K562 (cell line): ENCODE measurements at regions not wholly inside any gene's neighbourhood (a gene's known extent, or its start where the extent isn't known, plus 50 kb on each side); places are given as distances from the start of the nearest gene placed in this dataset.

Source experiments
- ATAC-seq: fragments of 200-7000 bp; cut with Tn5 transposase; 3 replicates; pipeline ENCODE4 v1.9.1; 2020; ENCODE audit warnings: moderate library complexity
- BruUV-seq: library from RNA; stranded (reverse); fragments of 400-500 nt; replicated peaks from 2 replicates; lab custom pipeline; 2021; lab: Mats Ljungman, UMichigan
- CTCF ChIA-PET: fragments of 300-600 bp; formaldehyde crosslinking; extraction: SDS; loops from one replicate; lab custom pipeline; 2021; ENCODE audit warnings: low intra/inter-chr PET ratio; lab: Yijun Ruan, JAX
- POLR2A ChIA-PET: fragments of 300-600, 350-650 bp; sonication (Branson Sonifier 250); formaldehyde crosslinking; extraction: SDS; loops from one replicate; lab custom pipeline; 2021; ENCODE audit warnings: antibody characterized with exemption, inconsistent platforms; lab: Yijun Ruan, JAX
- DNase-seq, 4 experiments: peaks; one replicate each; pipeline versions ENCODE4 v3.0.0 to v3.0.0-alpha.2; 2011 to 2018; ENCODE audit warnings: low spot score in 3 of 4, mixed read lengths in 3 of 4; ENCODE audit errors: extremely low read depth in 1 of 4
- FAIRE-seq: peaks from 2 replicates; lab custom pipeline; 2011; peaks lifted over from hg19 to GRCh38; lab: Jason Lieb, UNC
- H2AFZ ChIP-seq: 2 replicates; pipeline ENCODE4 v1.6.0; 2011; ENCODE audit warnings: low read depth, low read length, control low read depth, inconsistent platforms
- H3K27ac ChIP-seq: fragments of 200-600 bp; 3 replicates; pipeline ENCODE4 v1.8.0; 2011; ENCODE audit warnings: low read depth, mild to moderate bottlenecking, control low read depth, inconsistent platforms, low read length, moderate library complexity, mixed read lengths; ENCODE audit errors: extremely low read depth
- H3K27me3 ChIP-seq, 2 experiments: fragments of 300-600 bp in 1 of 2; 2 replicates in 1 of 2; 3 replicates in 1 of 2; pipeline versions ENCODE4 v1.6.0 to v1.8.0; 2011; ENCODE audit warnings: inconsistent platforms in 2 of 2, low read length in 2 of 2, mild to moderate bottlenecking in 1 of 2, mixed read lengths in 1 of 2, moderate library complexity in 1 of 2; ENCODE audit not compliant: control insufficient read depth in 2 of 2, insufficient read depth in 2 of 2
- H3K36me3 ChIP-seq: fragments of 300-600 bp; 3 replicates; pipeline ENCODE4 v1.8.0; 2011; ENCODE audit warnings: mild to moderate bottlenecking, low read length, inconsistent platforms; ENCODE audit not compliant: control insufficient read depth, insufficient read depth
- H3K4me1 ChIP-seq, 2 experiments: fragments of 200-600 bp in 1 of 2; replicated peaks in 1 of 2; 2 replicates in 1 of 2; 3 replicates in 1 of 2; pipeline versions ENCODE4 v1.5.1 to v1.8.0; 2011; ENCODE audit warnings: inconsistent platforms in 2 of 2, low read length in 2 of 2, mild to moderate bottlenecking in 1 of 2, mixed read lengths in 1 of 2, moderate library complexity in 1 of 2; ENCODE audit not compliant: control insufficient read depth in 2 of 2, insufficient read depth in 2 of 2
- H3K4me2 ChIP-seq: 2 replicates; pipeline ENCODE4 v1.6.1; 2011; ENCODE audit warnings: low read length, control low read depth, inconsistent platforms, mixed read lengths; ENCODE audit not compliant: insufficient read depth
- H3K4me3 ChIP-seq: fragments of 200-600 bp; sonication (generic), shearing (Covaris generic); 2 replicates; pipeline ENCODE4 v1.5.1; 2016; ENCODE audit warnings: control low read depth, inconsistent platforms
- H3K79me2 ChIP-seq: fragments of 200-600 bp; 3 replicates; pipeline ENCODE4 v1.8.0; 2011; ENCODE audit warnings: low read length, inconsistent platforms; ENCODE audit not compliant: control insufficient read depth, insufficient read depth
- H3K9ac ChIP-seq, 2 experiments: 2 replicates each; pipeline versions ENCODE4 v1.6.0 to v1.6.1; 2011; ENCODE audit warnings: low read depth in 2 of 2, low read length in 2 of 2, control low read depth in 1 of 2, inconsistent platforms in 1 of 2, mild to moderate bottlenecking in 1 of 2, mixed read lengths in 1 of 2; ENCODE audit not compliant: insufficient read depth in 1 of 2
- H3K9me1 ChIP-seq: one replicate; pipeline ENCODE4 v1.6.0; 2011; ENCODE audit warnings: inconsistent platforms, mild to moderate bottlenecking, low read length, moderate library complexity; ENCODE audit not compliant: control insufficient read depth, insufficient read depth
- H3K9me3 ChIP-seq: replicated peaks from 2 replicates; pipeline ENCODE4 v1.5.1; 2011; ENCODE audit warnings: low read depth, low read length, inconsistent platforms; ENCODE audit not compliant: control insufficient read depth, insufficient read depth
- H4K20me1 ChIP-seq: replicated peaks from 2 replicates; pipeline ENCODE4 v1.6.1; 2011; ENCODE audit warnings: low read length, inconsistent platforms, mixed read lengths; ENCODE audit not compliant: control insufficient read depth, insufficient read depth
- CGGBP1 ChIP-seq: fragments of 250-450 bp; sonication (Bioruptor Pico); IDR thresholded peaks from 2 replicates; pipeline ENCODE4 v1.9.0; 2021; ENCODE audit warnings: mild to moderate bottlenecking
- IRF9 ChIP-seq: fragments of 450-650 bp; IDR thresholded peaks from 2 replicates; pipeline ENCODE4 v1.6.1; 2016; ENCODE audit warnings: missing biosample characterization, missing genetic modification characterization
- TCFL5 ChIP-seq: fragments of 250-450 bp; sonication (Bioruptor Pico); conservative IDR thresholded peaks from 2 replicates; pipeline ENCODE4 v1.6.1; 2021; ENCODE audit warnings: mild to moderate bottlenecking, moderate library complexity, matching md5 sums
- ZNF217 ChIP-seq: sonication (generic); formaldehyde crosslinking; IDR thresholded peaks from 2 replicates; pipeline ENCODE4 v1.8.0; 2022; ENCODE audit warnings: mild to moderate bottlenecking, missing genetic modification reagents
- WGBS: fragments of 100-300 bp; shearing (Covaris generic); methylation state at CpG from one replicate; pipeline ENCODE4 v1.1.6; 2016; ENCODE audit warnings: low coverage, mixed read lengths; ENCODE audit not compliant: insufficient coverage; ENCODE audit errors: missing lambda C conversion rate; 5-methylcytosine and 5-hydroxymethylcytosine counted together
- in situ Hi-C: fragments of 300-500 bp; cut with MboI; formaldehyde crosslinking; loops from 4 replicates; pipeline ENCODE4 v1.15.0; 2018; ENCODE audit warnings: inconsistent platforms, mixed read lengths
- intact Hi-C: fragments of 100-400 bp; cut with micrococcal nuclease; formaldehyde crosslinking; loops from 2 replicates; pipeline ENCODE4 v1.14.2; 2022

GRCh38 chr11:86893235-86893634, 62.0 kb downstream of the FZD4 start:
- Histone ChIP-seq H3K79me2 (no peaks in the 10 kb centered on the region), H2AFZ (no peak overlapping the region), H3K9ac (no peak overlapping the region), H3K27ac (no peak overlapping the region), H4K20me1 (no peaks in the 10 kb centered on the region), H3K27me3 (no peaks in the 10 kb centered on the region; a peak in 1 of 5 replicates), H3K9me3 (no peaks in the 10 kb centered on the region), H3K9me1 (no peaks in the 10 kb centered on the region), H3K4me2 (no peak overlapping the region), H3K4me1 (no peaks in the 10 kb centered on the region), H3K36me3 (no peaks in the 10 kb centered on the region), H3K4me3 (no peak overlapping the region)
- no TSS peak for BruUV-seq
- no peak for FAIRE-seq
- ChIA-PET CTCF (no interaction called here), POLR2A (interaction anchor here (2.4 kb wide), 1 partner anchor 11 kb away, joined by 9 read pairs; no protein-coding TSS in a partner anchor)
- in situ Hi-C loops (no loop called here), intact Hi-C loops (no loop called here)
- 2% methylated on average over 3 of the region's 3 CpGs for WGBS
- TF ChIP-seq TCFL5 (CRISPR knock-in tag) (no peak), IRF9 (no peak), CGGBP1 (CRISPR knock-in tag) (no peak), ZNF217 (no peak)
- no peak for DNase-seq
- no peak for ATAC-seq
